HS-5 (cell line): ENCODE measurements at regions not wholly inside any gene's neighbourhood (a gene's known extent, or its start where the extent isn't known, plus 50 kb on each side); places are given as distances from the start of the nearest gene placed in this dataset.
"Not testable (repeated sequence)": the region's sequence is repeated elsewhere in the genome, so short reads cannot be mapped to it uniquely, and the experiment has no call there.

Experiments
- DNase-seq: peaks from one replicate; pipeline ENCODE4 v3.0.0-alpha.2; 2012; ENCODE audit warnings: low read depth

DNA sequence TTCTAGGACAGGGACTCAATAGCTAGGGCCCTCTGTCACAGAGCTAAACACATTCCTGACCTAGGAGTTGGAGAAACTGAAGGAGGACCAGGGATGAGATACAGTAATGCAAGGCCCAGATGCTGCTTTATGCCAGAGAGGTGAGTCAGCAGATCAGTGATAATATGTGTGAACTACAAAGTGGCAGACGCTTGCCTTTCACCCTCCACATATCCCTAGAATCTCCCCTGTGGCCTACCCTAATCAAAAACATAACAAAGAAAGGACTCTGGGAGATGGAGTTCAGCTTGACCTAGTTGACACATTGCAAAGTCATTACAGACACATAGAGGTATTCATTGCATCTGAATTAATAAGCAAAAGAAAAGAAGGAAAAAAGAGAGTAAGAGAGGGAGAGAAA lies 417.6 kb upstream of the DYNLRB2 start:
- no peak for DNase-seq

DNA sequence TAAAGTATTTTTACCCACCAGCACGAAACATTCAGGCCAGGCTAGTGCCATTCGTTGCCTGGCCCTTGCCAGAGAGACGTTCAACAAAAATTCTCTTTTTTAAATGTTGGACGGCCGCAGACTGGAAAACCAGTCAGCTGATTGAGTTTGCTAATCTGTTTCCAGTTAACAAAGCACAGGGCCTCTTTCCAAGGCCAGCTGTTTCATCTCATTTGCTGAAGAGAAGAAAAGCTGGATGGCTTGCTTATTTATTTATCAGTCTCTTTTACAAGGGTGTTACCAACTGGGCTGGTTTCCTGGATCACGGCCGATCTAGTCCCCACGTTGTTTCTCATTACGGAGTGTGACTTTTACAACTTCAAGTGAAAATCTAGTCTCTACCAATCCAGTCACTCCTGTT lies 418.7 kb upstream of the DYNLRB2 start:
- no peak for DNase-seq

DNA sequence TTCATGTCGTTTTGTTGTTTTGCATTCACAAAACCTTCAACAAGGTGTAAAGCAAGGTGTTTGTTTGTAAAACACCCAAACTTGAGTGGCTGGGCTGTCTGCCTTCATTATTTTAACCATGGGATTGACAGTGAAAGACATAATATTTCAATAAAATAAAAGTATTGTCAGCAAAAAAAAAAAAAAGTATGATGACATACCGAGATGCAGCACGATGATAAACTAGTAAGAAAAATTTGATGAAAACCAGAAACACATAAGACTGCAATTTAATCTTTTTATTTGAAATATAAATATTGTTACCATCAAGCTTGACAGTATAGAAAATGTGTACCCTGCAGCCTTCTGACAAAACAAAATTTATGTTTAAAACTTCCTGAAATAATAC lies 419.3 kb upstream of the DYNLRB2 start:
- no peak for DNase-seq

DNA sequence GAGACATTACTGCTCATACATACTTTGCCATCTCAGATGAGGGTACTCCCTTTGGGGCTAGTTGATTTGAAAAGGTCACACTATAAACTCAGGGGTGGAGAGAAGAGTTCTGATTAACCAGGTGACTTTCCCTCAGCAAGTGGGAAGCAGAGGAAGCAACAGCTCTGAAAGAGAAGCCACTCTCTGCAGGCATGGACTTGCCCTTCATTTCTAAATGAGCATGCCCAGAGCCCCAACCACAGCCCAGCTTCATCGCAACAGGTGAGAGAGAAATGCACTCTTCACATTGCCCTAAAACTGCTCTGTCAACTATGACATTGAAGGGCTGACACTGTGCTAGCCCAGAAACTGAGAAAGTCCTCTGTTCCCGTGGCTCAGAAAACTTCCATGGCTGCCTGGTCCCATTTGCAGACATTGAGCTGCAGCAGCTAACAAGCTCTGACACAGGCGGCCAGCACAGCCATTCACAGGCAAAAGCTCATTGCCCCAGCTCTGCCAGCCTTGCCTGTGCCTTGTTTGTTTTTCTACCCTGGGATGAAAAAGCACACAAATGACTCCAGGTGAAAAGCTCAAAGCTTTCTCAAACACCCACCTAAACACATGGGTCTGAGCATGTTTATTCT lies 419.8 kb upstream of the DYNLRB2 start:
- no peak for DNase-seq

DNA sequence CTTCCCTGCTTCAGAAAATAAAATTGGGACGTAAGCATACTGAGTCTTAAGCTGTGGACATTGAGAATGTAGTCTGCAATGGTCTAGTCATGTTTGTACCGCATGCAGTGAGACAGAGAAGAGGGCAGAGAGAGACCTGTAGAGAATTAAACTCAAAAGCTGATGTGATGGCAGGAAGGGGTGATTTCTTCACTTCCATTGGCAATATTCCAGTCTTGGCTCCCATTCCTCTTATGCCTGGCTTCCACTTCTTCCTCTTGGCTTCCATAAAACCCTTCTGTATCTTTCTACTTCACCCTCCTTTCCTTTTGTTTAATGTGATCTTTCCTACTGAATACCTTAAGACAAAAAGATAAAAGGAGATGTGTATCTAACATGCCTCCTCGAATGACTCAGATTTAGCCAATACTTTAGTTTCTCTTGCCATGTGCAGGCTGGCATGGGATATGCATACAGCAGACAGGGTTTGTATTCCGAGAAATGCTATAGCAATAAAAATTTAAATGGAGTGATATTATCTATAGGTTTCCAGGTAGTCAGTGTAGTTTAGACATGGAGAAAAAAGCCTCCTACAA lies 423.1 kb upstream of the DYNLRB2 start:
- no peak for DNase-seq

DNA sequence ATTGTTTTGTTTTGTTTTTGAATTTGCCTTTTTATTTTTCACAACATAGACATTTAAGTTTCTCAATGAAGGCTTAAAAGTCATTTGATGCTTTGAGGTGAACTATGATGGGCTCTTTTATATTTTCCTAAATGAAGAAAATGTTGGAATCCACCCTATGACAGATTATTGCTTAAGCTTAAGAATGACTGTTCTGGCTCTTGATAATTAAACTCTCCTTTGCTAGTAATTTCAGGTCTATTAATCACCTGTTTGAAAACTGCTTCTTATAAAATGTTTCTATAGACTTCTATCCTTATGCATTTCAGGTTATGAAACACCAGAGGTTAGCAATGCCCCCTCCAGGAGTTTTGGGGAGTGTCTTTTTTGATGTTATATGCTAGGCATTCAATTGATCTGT lies 424.1 kb upstream of the DYNLRB2 start:
- DNase-seq = no peak

DNA sequence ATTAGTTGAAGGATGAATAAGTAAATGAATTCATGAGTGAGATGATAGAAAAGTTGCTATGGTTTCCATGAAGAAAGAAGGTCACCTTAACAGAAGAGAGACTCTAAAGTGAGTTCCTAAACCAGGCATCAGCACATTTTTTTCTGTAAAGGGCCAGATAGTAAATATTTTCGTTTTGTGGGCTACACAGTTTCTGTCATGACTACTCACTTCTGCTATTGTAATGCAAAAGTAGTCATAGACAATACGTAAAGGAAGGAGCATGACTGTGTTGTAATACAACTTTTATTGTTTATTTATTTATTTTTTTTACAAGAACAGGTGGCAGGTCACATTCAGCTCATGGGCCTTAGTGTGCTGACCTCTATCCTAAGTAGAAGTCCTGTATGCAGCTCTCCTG lies 426.1 kb upstream of the DYNLRB2 start:
- no peak for DNase-seq

DNA sequence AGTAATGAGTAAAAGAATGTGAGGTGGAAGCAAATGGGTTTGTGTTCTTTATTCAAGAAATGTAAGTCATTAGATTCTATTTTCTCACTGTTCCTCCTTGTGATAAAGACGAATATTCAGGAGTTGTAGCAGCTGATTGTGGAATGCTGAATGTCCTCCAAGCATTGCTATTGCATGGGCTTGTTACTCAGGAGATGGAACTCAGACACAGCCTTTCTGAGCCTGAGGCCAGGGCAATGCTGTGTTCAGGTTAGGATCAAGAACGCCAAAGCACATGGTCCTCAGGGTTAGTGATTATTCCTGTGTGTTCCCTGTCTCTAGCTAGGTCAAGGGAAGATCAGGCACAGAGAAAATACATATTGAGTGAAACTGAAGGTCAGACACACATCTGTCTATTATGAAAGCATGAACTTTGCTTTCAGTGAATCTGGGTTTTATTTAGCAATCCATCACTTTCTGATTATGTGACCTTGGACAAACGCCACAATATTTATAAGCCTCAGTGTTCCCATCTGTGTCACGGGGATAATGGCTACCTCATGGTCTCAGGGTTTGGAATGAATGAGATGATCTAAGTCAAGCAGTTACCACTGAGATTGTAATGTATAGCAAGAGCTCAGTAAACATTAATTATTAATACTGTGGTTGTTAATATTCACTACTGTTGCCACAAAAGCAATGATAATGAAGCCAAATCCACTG lies 426.8 kb upstream of the DYNLRB2 start:
- no peak for DNase-seq

DNA sequence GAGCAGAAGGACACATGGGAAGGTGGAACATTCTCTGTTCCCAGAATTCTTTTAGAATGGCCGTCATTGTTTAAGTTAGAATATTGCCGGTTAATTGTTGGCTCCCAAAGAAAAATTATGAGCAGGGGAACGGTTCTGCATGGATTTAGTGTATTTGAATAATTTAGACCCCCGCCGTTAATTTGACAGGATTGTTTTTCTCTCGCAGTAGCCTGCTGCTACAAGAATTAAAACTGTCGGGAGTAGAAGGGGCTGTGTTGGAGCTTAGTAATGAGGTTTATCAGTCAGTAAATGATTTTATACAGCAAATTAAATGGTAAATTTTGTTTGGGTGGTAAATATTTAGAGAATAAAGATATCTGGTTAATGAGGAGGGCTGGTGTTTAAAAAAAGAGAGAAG lies 431.2 kb upstream of the DYNLRB2 start:
- DNase-seq = no peak

DNA sequence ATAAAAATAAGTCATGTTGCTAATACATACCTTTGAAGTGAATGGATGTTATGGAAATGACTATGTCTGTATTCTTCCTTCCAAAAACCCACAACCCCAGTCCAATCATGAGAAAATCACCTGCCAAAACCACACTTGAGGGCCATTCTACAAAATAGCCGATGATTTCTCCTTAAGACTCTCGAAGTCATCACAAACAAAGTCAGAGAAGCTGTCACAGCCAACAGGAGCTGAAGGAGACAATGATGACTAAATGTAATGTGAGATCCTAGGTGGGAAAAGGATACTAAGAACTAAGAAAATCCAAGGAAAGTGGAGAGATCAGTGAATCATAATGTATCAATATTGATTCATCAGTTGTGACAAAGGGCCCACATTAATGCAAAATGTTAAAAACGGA lies 432.9 kb upstream of the DYNLRB2 start:
- DNase-seq = no peak

DNA sequence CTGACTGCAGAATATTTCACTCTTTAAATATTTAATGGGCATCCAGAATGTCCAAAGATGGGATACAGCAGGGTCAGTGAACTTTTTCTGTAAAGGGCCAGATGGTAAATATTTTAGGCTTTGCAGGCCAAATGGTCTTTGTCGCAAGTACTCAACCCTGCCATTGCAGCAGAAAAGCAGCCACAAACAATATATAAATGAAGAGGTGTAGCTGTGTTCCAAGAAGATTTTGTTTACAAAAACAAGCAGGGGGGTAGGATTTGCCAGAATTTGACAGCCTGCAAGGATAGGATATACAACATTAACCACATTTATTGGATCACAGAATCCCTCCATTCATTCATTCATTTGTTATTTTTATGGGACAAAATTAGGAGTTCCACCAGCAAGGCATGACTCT lies 435.0 kb upstream of the DYNLRB2 start:
- DNase-seq = no peak

DNA sequence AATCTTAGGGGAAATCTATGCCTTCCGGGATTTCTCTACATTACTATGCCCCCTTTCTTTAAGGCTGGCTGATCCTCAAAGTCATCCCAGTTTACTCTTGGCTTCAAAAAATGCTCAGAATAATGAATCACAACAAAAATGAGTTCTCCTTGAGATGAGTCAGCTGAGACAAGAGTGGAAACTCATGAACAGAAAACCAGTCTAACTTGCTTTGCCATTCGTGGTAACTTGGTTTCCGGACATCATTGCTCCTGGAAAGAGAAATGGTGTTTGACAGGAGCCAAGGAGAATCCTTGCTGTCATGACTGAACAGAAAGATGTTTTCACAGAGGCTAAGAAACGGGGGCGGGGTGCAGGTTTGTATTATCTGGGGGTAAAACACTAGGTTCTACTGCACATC lies 435.6 kb upstream of the DYNLRB2 start:
- DNase-seq = no peak

DNA sequence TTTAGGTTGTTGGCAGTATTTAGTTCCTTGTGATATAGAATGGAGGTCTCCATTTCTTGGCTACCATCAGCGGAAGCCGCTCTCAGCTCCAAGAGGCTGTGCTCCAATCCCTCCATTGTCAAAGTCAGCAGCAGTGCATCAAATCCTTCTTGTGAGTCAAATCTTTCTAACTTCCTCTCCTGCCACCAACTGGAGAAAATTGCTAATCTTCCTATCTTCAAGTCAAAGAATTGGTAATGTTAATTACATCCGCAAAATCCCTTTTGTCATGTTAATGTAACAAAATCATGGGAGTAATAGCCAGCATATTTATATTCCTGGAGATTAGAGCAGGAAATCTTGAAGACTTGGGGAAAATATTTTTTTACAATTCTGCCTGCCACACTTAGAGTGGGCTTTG lies 436.4 kb upstream of the DYNLRB2 start:
- no peak for DNase-seq

DNA sequence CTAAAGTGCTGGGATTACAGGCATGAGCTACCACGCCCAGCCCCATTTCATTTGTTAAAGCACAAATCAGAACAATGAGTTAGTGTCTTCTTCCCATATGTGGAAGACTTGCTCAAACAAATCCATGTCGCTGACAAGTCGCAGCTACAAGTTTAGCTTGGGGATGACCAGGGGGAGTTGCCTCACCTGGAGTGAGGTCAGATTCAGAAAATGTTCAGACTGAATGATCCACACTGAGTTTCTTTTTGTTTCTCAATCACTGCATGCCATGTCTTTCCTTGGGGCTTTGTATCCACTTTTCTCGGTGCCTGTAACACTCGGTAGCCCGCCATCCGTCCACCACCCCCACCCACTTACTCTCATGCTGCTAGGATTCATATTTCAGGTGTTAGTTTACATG lies 437.3 kb upstream of the DYNLRB2 start:
- DNase-seq = no peak

DNA sequence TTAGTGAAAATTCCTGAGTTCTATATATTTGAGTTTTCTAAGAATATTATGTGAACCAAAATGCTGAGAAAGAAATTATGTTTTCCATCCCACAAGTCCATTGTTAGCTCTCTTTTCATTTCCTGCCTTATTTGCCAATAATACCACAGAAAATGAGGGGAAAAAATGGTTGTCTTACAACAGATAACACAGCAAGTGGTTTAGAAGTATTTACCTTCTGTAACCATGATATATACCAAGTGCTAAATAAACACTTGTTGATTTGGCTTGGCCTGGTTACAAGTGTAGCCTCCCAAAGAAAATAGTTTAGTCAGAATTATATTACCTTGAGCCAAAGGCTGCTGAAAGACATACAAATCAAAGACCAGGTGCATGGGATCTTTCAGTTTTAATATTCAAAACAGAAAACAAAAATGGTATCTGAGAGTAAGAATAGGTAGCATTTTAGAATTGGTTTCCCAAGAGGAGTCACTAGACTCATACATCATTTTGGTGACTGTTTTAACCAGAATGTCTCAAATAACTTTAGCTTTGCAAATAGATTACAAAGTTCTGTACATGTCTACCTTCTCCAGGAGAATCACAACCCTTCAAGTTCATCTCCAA lies 439.8 kb upstream of the DYNLRB2 start:
- DNase-seq = no peak

DNA sequence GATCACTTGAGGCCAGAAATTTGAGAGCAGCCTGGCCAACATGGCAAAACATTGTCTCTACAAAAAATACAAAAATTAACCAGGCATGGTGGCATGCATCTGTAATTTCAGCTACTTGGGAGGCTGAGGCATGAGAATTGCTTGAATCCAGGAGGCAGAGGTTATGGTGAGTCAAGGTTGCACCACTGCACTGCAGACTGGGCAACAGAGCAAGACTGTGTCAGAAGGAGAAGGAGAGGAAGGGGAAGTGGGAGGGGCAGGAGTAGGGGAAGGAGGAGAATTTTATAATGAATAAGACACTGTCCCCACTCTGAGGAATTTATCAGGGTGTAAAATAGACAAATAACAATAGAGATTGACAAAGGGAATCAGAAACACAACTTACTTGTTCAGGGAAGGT lies 440.6 kb upstream of the DYNLRB2 start:
- no peak for DNase-seq

DNA sequence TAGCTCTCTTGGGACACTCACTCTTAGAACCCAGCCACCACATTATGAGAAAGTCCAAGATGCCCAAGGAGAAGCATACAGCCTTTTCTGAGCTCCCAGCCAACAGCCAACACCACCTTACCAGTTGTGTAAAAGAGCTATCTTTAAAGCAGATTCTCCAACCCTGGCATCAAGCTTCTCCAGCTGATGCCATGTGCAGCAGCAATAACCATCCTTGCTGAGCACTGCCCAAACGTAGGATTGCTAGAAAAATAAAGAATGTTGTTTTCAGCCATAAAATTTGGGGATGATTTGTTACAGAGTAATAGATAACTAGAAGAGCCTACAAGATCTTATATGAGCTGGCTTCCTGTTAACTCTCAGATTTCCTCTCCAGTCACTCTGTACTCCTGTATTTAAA lies 443.7 kb upstream of the DYNLRB2 start:
- no peak for DNase-seq

DNA sequence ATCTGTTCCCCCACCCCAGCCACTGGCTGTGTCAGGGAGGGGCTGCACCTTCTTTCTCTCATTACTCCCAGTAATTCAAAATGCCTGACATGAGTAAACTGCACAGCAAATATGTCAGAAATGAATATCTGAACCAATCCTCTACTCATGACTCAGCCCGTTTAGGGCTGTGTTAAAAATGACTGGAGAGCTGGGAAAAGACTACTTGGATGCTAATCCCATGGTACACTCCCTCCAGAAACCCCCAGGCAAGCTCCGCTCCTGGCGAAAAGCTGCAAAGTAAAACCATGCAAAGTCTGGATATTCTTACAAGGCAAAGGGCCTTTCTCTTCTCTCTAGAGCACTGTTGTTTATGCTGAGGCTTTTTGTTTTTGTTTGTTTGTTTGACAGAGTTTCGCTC lies 448.1 kb upstream of the DYNLRB2 start:
- DNase-seq = no peak

DNA sequence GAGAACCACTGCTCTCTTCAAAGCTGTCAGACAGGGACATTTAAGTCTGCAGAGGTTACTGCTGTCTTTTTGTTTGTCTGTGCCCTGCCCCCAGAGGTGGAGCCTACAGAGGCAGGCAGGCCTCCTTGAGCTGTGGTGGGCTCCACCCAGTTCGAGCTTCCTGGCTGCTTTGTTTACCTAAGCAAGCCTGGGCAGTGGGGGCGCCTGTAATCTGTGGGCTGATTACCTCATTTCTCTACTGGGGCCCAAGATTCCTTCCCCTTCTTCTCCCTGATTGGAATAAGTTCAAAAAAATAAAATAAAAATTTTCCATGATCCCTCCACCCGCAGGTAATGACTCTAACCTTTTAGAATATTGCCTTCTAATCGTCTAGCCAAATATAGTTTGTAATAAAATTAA lies 449.3 kb upstream of the DYNLRB2 start:
- not testable (repeated sequence) for DNase-seq

DNA sequence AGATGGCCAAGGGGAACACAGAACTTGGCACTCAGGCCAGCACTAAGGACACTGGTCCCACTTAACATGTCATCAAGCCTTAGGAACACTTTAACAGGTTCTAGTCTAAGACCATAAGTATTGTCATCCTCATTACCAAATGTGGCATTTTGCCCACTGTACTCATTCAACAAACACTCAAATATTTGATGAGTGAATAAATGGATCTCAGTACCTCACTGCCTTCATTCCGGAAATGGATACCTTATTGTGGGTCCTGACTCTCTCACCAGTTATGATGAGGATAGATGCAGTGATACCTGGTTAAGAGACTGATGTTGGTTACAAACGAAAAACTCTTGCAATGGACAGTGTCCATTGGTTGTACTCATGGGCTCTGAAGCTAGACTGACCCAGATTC lies 455.2 kb upstream of the DYNLRB2 start:
- no peak for DNase-seq

DNA sequence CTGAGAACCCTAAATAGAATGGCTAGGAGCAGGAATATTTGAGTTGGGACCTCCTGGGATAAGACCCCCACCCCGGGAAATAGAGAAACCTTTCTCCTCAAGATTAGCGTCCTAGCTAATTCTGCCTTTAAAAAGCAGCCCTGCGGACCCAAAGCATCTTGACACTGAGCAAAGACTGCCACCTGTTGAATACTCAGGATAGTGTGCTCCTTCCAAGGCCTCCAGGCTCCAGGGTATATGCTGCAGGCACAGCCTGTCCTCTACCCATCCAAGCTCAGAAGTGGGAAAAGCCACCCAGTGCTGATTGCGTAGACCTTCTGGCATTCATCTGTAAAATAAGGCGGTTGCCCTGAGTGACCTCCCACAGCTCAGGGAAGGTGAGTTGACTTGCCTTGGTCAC lies 456.2 kb upstream of the DYNLRB2 start:
- DNase-seq = no peak

DNA sequence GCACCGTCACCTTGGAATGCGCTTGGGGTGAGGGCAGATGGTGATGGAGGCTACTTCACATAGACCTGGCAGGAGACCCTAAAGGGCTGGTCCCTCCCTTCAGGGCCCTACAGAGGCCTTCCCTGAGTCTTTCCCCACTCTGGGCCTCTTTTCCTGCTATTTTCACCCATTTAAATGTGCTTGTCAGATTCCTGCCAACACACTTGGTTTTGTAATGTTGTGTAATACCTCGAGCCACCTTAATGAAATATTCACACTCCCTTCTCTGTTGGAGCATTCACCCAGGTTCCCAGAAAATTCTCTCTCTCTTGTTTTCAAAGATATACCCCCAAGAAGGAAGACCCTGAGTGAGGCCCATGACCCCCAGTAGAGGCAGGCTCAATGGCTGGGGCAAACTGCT lies 456.6 kb upstream of the DYNLRB2 start:
- no peak for DNase-seq

DNA sequence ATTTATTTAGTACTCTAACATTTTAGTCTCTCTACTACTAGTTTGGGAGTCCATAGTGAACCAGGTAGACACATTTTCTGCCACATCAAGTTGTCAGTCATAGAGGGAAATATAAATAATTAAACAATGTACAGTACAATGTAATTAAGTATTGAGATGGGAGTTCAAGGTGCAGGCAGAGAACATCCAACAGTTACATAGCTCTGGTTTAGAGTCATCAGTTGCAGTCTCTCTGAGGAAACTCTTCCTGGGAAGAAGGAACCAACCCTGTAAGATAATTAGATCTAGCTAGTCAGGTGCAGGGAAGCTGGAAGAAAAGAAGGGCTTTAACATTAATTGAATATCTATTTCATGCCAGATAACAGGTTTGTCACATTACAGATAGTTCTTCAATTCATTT lies 457.9 kb upstream of the DYNLRB2 start:
- DNase-seq = no peak

DNA sequence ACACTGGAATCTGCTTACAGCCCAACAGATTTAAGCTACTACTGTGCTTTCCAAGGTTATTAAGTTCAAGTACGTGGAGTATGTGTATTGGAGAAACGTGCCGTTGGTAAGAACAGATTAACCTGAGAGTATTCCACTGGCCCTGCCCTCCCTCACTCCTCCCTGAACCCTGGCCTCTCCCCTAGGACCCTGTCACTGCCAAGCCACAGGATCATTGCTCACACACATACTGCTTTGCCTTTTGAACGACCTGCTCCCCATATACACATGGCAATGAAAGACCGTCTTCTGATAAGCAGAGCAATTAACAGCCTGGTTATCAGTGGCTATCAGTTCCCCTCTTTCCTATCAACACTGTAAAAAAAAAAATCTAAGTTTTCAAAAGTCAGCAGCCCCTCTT lies 458.9 kb upstream of the DYNLRB2 start:
- DNase-seq = no peak
